Astrocyte (in vitro differentiated cells and primary cell): ENCODE measurements at regions not wholly inside any gene's neighbourhood (a gene's known extent, or its start where the extent isn't known, plus 50 kb on each side); places are given as distances from the start of the nearest gene placed in this dataset.

Experiments
- DNase-seq: peaks from one replicate; pipeline ENCODE4 v3.0.0-alpha.2; 2010; ENCODE audit warnings: low read depth
- FAIRE-seq: peaks from 2 replicates; lab custom pipeline; 2011; peaks lifted over from hg19 to GRCh38; lab: Jason Lieb, UNC
- H2AFZ ChIP-seq: 2 replicates; pipeline ENCODE4 v1.6.0; 2012; ENCODE audit warnings: low read depth, low read length, inconsistent platforms
- H3K27ac ChIP-seq: 2 replicates; pipeline ENCODE4 v1.5.1; 2011; ENCODE audit warnings: low read depth, low read length, inconsistent platforms
- H3K27me3 ChIP-seq: 2 replicates; pipeline ENCODE4 v1.6.0; 2011; ENCODE audit warnings: low read length, inconsistent platforms; ENCODE audit not compliant: insufficient read depth
- H3K36me3 ChIP-seq: 2 replicates; pipeline ENCODE4 v1.5.1; 2011; ENCODE audit warnings: low read length, inconsistent platforms; ENCODE audit not compliant: insufficient read depth
- H3K4me1 ChIP-seq: 2 replicates; pipeline ENCODE4 v1.5.1; 2011; ENCODE audit warnings: low read length, inconsistent platforms; ENCODE audit not compliant: insufficient read depth
- H3K4me2 ChIP-seq: 2 replicates; pipeline ENCODE4 v1.6.0; 2012; ENCODE audit warnings: low read length, inconsistent platforms
- H3K4me3 ChIP-seq: 2 replicates; pipeline ENCODE4 v1.5.1; 2011; ENCODE audit warnings: low read depth, mild to moderate bottlenecking, low read length, inconsistent platforms; ENCODE audit not compliant: insufficient read depth
- H3K79me2 ChIP-seq: 2 replicates; pipeline ENCODE4 v1.6.0; 2012; ENCODE audit warnings: mild to moderate bottlenecking, low read length, inconsistent platforms; ENCODE audit not compliant: insufficient read depth
- H3K9ac ChIP-seq: 2 replicates; pipeline ENCODE4 v1.6.0; 2012; ENCODE audit warnings: mild to moderate bottlenecking, low read length, inconsistent platforms
- H3K9me3 ChIP-seq: 2 replicates; pipeline ENCODE4 v1.5.1; 2012; ENCODE audit warnings: low read depth, mild to moderate bottlenecking, low read length, inconsistent platforms; ENCODE audit not compliant: insufficient read depth
- H4K20me1 ChIP-seq: 2 replicates; pipeline ENCODE4 v1.6.0; 2012; ENCODE audit warnings: low read length, inconsistent platforms; ENCODE audit not compliant: insufficient read depth
- H3K27ac Mint-ChIP-seq: one replicate; pipeline ENCODE4 v1.8.0; 2021; ENCODE audit warnings: mild to moderate bottlenecking, mixed read lengths; ENCODE audit not compliant: unreplicated experiment
- H3K27me3 Mint-ChIP-seq: one replicate; pipeline ENCODE4 v1.8.0; 2021; ENCODE audit warnings: low read depth, mixed read lengths; ENCODE audit not compliant: unreplicated experiment
- H3K36me3 Mint-ChIP-seq: one replicate; pipeline ENCODE4 v1.8.0; 2021; ENCODE audit warnings: low read depth, mixed read lengths; ENCODE audit not compliant: unreplicated experiment
- H3K4me1 Mint-ChIP-seq: one replicate; pipeline ENCODE4 v1.8.0; 2021; ENCODE audit warnings: low read depth, mixed read lengths; ENCODE audit not compliant: unreplicated experiment
- H3K4me3 Mint-ChIP-seq: one replicate; pipeline ENCODE4 v1.8.0; 2021; ENCODE audit warnings: mild to moderate bottlenecking, moderate library complexity, mixed read lengths; ENCODE audit not compliant: unreplicated experiment
- H3K9me3 Mint-ChIP-seq: one replicate; pipeline ENCODE4 v1.8.0; 2021; ENCODE audit warnings: mild to moderate bottlenecking, mixed read lengths; ENCODE audit not compliant: unreplicated experiment
- CTCF ChIP-seq: IDR thresholded peaks from 2 replicates; pipeline ENCODE4 v1.5.1; 2011; ENCODE audit warnings: low read depth, mild to moderate bottlenecking, inconsistent platforms, low read length, moderate library complexity; ENCODE audit not compliant: insufficient read depth
- EZH2 ChIP-seq: IDR thresholded peaks from 2 replicates; pipeline ENCODE4 v1.6.1; 2012; ENCODE audit warnings: mild to moderate bottlenecking, low read length, inconsistent platforms; ENCODE audit not compliant: insufficient read depth

GRCh38 chr10:33887188-33887587, 552.7 kb upstream of the NRP1 start:
- Histone ChIP-seq H4K20me1 (no peaks in the 10 kb centered on the region), H3K79me2 (no peaks in the 10 kb centered on the region), H3K27me3 (no peaks in the 10 kb centered on the region), H2AFZ (no peak overlapping the region), H3K9ac (no peak overlapping the region), H3K4me3 (no peak overlapping the region), H3K36me3 (no peaks in the 10 kb centered on the region), H3K9me3 (no peaks in the 10 kb centered on the region), H3K4me2 (no peak overlapping the region), H3K27ac (no peak overlapping the region), H3K4me1 (no peaks in the 10 kb centered on the region)
- no peak for DNase-seq
- Mint-ChIP-seq H3K4me1 (no peaks in the 10 kb centered on the region), H3K27me3 (peaks cover 3% of the 10 kb centered on the region), H3K4me3 (no peak overlapping the region), H3K27ac (no peak overlapping the region), H3K9me3 (peaks cover 3% of the 10 kb centered on the region), H3K36me3 (no peaks in the 10 kb centered on the region)
- FAIRE-seq, result no peak
- TF ChIP-seq EZH2 (no peak), CTCF (no peak)

- FAIRE-seq (no peak), DNase-seq (no peak)
- no peak overlapping the region for H3K4me3 Mint-ChIP-seq
Observed at GRCh38 chr10:33886299-33886698, 551.8 kb upstream of the NRP1 start.

More at GRCh38 chr10:33886299-33886698, 551.8 kb upstream of the NRP1 start:
- Histone ChIP-seq H2AFZ (no peak overlapping the region), H3K4me1 (no peaks in the 10 kb centered on the region), H3K9me3 (no peaks in the 10 kb centered on the region), H3K27ac (no peak overlapping the region), H3K4me2 (no peak overlapping the region), H4K20me1 (no peaks in the 10 kb centered on the region), H3K79me2 (no peaks in the 10 kb centered on the region), H3K9ac (no peak overlapping the region), H3K27me3 (no peaks in the 10 kb centered on the region), H3K36me3 (no peaks in the 10 kb centered on the region), H3K4me3 (no peak overlapping the region)
- TF ChIP-seq EZH2 (no peak), CTCF (no peak)
- Mint-ChIP-seq H3K4me1 (no peaks in the 10 kb centered on the region), H3K27me3 (peaks cover 6% of the 10 kb centered on the region), H3K36me3 (no peaks in the 10 kb centered on the region), H3K9me3 (peaks cover 2% of the 10 kb centered on the region), H3K27ac (no peak overlapping the region)
